KMS-11 (cell line): ENCODE measurements at regions not wholly inside any gene's neighbourhood (a gene's known extent, or its start where the extent isn't known, plus 50 kb on each side); places are given as distances from the start of the nearest gene placed in this dataset.

ENCODE experiments used
- H2AFZ ChIP-seq: fragments of 200-600 bp; sonication (generic); 2 replicates; pipeline ENCODE4 v1.6.1; 2016; ENCODE audit warnings: antibody characterized with exemption, mixed run types, low read depth
- H3K27ac ChIP-seq: fragments of 200-600 bp; sonication (generic); 2 replicates; pipeline ENCODE4 v1.6.1; 2016; ENCODE audit warnings: mild to moderate bottlenecking, mixed run types
- H3K27me3 ChIP-seq: fragments of 200-600 bp; sonication (generic); 2 replicates; pipeline ENCODE4 v1.6.1; 2017; ENCODE audit warnings: mild to moderate bottlenecking, low read depth, mixed run types, moderate library complexity; ENCODE audit not compliant: insufficient read depth
- H3K36me3 ChIP-seq: fragments of 200-600 bp; sonication (generic); 2 replicates; pipeline ENCODE4 v1.6.1; 2017; ENCODE audit warnings: mild to moderate bottlenecking, mixed run types; ENCODE audit not compliant: insufficient read depth
- H3K4me1 ChIP-seq: fragments of 200-600 bp; sonication (generic); 2 replicates; pipeline ENCODE4 v1.6.1; 2016; ENCODE audit warnings: mild to moderate bottlenecking, low read depth, mixed run types; ENCODE audit not compliant: poor library complexity, severe bottlenecking
- H3K4me2 ChIP-seq: fragments of 200-600 bp; sonication (generic); 2 replicates; pipeline ENCODE4 v1.7.0; 2016; ENCODE audit warnings: mild to moderate bottlenecking, mixed run types
- H3K4me3 ChIP-seq: fragments of 200-600 bp; sonication (generic); IDR thresholded peaks from 2 replicates; pipeline ENCODE4 v1.6.1; 2017; ENCODE audit warnings: low read depth, low read length, mixed read lengths; ENCODE audit not compliant: insufficient read depth
- H3K79me2 ChIP-seq: fragments of 200-600 bp; sonication (generic); 2 replicates; pipeline ENCODE4 v1.6.1; 2016; ENCODE audit warnings: low read depth, mixed run types; ENCODE audit not compliant: insufficient read depth
- H3K9ac ChIP-seq: fragments of 200-600 bp; sonication (generic); 2 replicates; pipeline ENCODE4 v1.6.1; 2016; ENCODE audit warnings: mild to moderate bottlenecking, mixed run types
- H4K20me1 ChIP-seq: fragments of 200-600 bp; sonication (generic); 2 replicates; pipeline ENCODE4 v1.6.1; 2016; ENCODE audit warnings: mild to moderate bottlenecking, mixed run types; ENCODE audit not compliant: insufficient read depth
- TF ChIP-seq, protein P1 (sequence below): fragments of 200-600 bp; sonication (generic); conservative IDR thresholded peaks from 2 replicates; pipeline ENCODE4 v1.6.1; 2017; ENCODE audit warnings: low read depth, mild to moderate bottlenecking, antibody characterized with exemption, low read length, moderate library complexity, mixed read lengths

GRCh38 chr16:86089991-86090390 lies 191.0 kb downstream of the IRF8 start:
- TF ChIP-seq, protein P1, sequence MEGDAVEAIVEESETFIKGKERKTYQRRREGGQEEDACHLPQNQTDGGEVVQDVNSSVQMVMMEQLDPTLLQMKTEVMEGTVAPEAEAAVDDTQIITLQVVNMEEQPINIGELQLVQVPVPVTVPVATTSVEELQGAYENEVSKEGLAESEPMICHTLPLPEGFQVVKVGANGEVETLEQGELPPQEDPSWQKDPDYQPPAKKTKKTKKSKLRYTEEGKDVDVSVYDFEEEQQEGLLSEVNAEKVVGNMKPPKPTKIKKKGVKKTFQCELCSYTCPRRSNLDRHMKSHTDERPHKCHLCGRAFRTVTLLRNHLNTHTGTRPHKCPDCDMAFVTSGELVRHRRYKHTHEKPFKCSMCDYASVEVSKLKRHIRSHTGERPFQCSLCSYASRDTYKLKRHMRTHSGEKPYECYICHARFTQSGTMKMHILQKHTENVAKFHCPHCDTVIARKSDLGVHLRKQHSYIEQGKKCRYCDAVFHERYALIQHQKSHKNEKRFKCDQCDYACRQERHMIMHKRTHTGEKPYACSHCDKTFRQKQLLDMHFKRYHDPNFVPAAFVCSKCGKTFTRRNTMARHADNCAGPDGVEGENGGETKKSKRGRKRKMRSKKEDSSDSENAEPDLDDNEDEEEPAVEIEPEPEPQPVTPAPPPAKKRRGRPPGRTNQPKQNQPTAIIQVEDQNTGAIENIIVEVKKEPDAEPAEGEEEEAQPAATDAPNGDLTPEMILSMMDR, result no peak
- Histone ChIP-seq H3K9ac (no peak overlapping the region), H3K4me2 (no peak overlapping the region), H3K79me2 (no peaks in the 10 kb centered on the region), H3K36me3 (no peaks in the 10 kb centered on the region), H3K27ac (no peak overlapping the region), H2AFZ (no peak overlapping the region), H4K20me1 (no peaks in the 10 kb centered on the region), H3K27me3 (peaks cover 3% of the 10 kb centered on the region; the same call in 1 of the 2 replicates), H3K4me3 (no peak overlapping the region), H3K4me1 (no peaks in the 10 kb centered on the region)

DNA sequence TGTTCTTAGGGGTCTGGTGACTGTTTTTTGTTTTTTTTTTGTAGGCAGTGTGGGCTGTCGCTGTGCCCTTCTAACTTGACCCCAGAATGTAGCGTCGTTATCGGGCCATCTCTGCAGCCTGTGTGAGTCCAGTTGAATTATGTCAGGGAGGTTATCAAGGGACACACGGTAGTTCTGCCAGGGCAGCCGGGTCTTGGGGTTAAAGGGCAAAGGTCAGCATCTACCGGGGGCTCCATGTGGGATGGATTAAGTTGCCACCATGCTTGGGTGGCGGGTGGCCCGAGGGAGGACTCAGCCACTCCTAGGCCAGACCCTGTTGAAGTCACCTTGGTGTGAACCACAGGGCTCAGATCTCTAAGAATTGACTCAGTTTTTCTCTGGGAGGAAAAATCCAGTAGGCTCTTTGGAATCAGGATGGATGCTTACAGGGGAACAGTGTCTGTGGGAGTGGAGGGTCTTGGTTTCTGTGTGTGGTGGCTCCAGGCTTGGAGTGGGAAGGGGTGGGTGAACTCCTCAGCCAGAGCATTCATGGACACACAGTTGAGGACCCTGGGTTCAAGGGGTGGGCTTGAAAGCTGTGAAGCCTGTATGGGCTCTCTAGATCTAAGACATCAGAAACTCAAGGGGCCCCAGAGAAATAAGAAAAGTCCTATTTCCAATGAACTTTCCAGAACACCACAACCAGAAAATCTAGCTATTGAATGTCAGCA lies 191.7 kb downstream of the IRF8 start:
- Histone ChIP-seq H3K79me2 (no peaks in the 10 kb centered on the region), H3K27me3 (peaks cover 3% of the 10 kb centered on the region; the same call in 1 of the 2 replicates), H3K27ac (no peak overlapping the region), H4K20me1 (no peaks in the 10 kb centered on the region), H3K36me3 (no peaks in the 10 kb centered on the region), H3K4me3 (no peak overlapping the region), H3K4me2 (no peak overlapping the region), H3K9ac (no peak overlapping the region), H3K4me1 (no peaks in the 10 kb centered on the region), H2AFZ (no peak overlapping the region)
- TF ChIP-seq, protein P1, result no peak

DNA sequence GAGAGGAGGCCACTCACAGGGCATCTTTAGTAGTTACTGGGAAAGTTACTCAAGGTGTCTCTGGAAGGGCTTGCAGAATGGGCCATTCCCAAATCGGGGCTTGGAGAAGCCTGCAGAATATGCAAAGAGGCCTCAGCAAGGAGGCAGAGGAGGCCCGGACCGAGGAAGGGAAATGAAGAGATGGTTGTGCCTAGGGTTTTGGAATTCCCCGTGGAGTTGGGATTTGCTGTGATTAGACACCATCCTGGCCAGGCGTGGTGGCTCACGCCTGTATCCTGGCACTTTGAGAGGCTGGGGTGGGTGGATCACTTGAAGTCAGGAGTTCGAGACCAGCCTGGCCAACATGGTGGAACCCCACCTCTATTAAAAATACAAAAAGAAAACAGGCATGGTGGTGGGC lies 193.0 kb downstream of the IRF8 start:
- TF ChIP-seq, protein P1, result no peak

DNA sequence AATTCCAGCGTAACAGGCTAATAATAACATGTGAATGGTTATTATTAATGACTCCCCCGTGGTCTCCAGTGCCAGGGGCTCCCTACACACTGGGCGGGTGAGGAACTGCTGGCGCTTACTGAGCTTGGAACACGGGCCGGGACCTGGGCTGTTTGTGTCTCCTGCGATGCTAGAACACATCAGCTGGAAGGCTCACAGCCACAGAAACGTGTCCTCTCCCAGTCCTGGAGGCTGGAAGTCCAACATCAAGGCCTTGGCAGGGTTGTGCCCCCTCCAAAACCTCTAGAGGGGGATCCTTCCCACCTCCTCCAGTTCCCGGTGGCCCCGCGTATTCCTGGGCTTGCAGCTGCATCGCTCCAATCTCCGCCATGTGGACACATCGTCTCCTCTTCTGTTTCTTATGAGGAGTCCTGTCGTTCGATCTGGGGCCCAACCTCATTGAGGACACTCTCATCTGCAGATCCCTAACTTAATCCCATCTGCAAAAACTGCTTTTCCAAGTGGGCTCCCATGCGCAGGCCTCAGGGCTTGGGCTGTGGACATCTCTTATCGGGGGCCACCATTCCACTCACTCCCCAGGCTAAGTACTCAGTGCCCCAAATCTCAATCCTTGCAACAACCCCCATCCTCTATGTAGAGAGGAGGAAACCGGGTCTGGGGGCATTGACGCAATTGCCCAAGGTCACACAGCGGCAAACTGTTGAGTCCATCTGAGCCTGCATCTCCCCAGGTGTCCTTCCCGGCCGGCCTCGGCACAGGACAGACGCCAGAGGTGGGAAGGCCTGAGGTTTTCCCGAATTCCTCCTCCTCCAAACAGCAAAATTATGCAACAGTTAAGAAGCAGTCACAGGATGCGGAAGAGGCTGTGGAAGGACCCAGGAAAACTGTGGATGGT lies 193.9 kb downstream of the IRF8 start:
- no peak overlapping the region for H3K4me2 ChIP-seq
- no peaks in the 10 kb centered on the region for H3K79me2 ChIP-seq
- H3K4me3 ChIP-seq, result no peak overlapping the region
- no peaks in the 10 kb centered on the region for H3K36me3 ChIP-seq
- no peak overlapping the region for H2AFZ ChIP-seq
- peaks cover 6% of the 10 kb centered on the region; the same call in 1 of the 2 replicates for H3K27me3 ChIP-seq
- H3K9ac ChIP-seq, result no peak overlapping the region
- TF ChIP-seq, protein P1, result no peak
- no peaks in the 10 kb centered on the region for H4K20me1 ChIP-seq
- H3K4me1 ChIP-seq, result no peaks in the 10 kb centered on the region
- no peak overlapping the region for H3K27ac ChIP-seq

More for the DNA sequence above, 193.0 kb downstream of the IRF8 start:
- no peak overlapping the region for H3K27ac ChIP-seq
- no peak overlapping the region for H3K4me3 ChIP-seq
- H4K20me1 ChIP-seq, result no peaks in the 10 kb centered on the region
- no peaks in the 10 kb centered on the region for H3K79me2 ChIP-seq
- no peaks in the 10 kb centered on the region for H3K36me3 ChIP-seq
- no peaks in the 10 kb centered on the region for H3K4me1 ChIP-seq
- H3K4me2 ChIP-seq, result no peak overlapping the region
- H3K9ac ChIP-seq, result no peak overlapping the region
- H2AFZ ChIP-seq, result no peak overlapping the region
- H3K27me3 ChIP-seq, result peaks cover 3% of the 10 kb centered on the region; the same call in 1 of the 2 replicates
